ENCODE measurements at regions not wholly inside any gene's neighbourhood (a gene's known extent, or its start where the extent isn't known, plus 50 kb on each side); places are given as distances from the start of the nearest gene placed in this dataset.

DNA sequence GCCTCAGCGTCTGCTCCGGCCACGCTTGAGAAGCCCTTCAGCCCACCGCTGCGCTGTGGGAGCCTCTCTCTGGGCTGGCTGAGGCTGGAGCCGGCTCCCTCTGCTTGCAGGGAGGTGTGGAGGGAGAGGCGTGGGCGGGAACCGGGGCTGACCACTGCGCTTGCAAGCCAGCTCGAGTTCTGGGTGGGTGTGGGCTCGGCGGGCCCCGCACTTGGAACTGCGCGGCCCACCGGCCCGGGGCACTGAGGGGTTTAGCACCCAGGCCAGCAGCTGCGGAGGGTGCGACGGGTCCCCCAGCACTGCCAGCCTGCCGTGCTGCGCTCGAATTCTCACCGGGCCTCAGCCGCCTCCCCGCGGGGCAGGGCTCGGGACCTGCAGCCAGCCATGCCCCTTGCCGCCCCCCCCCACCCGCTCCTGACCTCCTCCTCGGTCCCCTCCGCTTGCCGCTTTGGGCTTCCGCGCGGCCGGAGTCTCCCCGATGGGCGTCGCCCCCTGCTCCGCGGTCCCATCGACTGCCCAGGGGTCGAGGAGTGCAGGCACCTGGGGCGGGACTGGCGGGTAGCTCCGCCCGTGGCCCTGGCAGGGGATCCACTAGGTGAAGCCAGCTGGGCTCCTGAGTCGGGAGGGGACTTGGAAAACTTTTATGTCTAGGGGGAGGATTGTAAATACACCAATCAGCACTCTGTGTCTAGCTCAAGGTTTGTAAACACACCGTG lies 106.7 kb downstream of the RAP2B start:
- DNase-seq (ENCODE audit: low read depth), result no peak
- no peak overlapping the region for H3K4me3 ChIP-seq (ENCODE audit: low read length)
- TF ChIP-seq, protein P1, sequence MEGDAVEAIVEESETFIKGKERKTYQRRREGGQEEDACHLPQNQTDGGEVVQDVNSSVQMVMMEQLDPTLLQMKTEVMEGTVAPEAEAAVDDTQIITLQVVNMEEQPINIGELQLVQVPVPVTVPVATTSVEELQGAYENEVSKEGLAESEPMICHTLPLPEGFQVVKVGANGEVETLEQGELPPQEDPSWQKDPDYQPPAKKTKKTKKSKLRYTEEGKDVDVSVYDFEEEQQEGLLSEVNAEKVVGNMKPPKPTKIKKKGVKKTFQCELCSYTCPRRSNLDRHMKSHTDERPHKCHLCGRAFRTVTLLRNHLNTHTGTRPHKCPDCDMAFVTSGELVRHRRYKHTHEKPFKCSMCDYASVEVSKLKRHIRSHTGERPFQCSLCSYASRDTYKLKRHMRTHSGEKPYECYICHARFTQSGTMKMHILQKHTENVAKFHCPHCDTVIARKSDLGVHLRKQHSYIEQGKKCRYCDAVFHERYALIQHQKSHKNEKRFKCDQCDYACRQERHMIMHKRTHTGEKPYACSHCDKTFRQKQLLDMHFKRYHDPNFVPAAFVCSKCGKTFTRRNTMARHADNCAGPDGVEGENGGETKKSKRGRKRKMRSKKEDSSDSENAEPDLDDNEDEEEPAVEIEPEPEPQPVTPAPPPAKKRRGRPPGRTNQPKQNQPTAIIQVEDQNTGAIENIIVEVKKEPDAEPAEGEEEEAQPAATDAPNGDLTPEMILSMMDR (IDR thresholded peaks at IDR 0.05; ENCODE audit: insufficient read depth, low read depth, low read length, missing control alignments), result no peak

DNA sequence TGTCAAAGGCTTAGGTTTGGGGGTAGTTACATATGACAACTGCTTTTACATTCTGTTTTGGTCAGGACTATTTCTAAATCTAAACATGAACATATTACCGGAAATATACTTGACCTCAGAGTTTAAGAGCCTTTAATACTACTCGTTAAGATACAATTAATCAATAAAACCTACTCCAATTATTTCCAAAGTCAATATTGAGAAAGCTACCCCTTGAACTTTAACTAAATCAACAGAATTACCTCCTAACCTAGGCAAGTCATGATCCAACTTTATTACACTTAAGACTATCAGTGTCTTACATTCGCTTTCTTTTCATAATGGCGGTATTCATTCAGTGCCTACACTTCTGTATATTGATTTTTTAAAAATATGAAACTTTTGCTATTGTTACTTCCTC lies 107.7 kb downstream of the RAP2B start:
- no peak overlapping the region for H3K4me3 ChIP-seq (ENCODE audit: low read length)
- TF ChIP-seq, protein P1 (IDR thresholded peaks at IDR 0.05; ENCODE audit: insufficient read depth, low read depth, low read length, missing control alignments), result no peak
- no peak for DNase-seq (ENCODE audit: low read depth)

- no peak overlapping the region for H3K4me3 ChIP-seq (ENCODE audit: low read length)
- TF ChIP-seq, protein P1 (IDR thresholded peaks at IDR 0.05; ENCODE audit: insufficient read depth, low read depth, low read length, missing control alignments), result no peak
- DNase-seq (ENCODE audit: low read depth), result no peak
Observed at GRCh38 chr3:153273217-153273616, 111.2 kb downstream of the RAP2B start.

DNA sequence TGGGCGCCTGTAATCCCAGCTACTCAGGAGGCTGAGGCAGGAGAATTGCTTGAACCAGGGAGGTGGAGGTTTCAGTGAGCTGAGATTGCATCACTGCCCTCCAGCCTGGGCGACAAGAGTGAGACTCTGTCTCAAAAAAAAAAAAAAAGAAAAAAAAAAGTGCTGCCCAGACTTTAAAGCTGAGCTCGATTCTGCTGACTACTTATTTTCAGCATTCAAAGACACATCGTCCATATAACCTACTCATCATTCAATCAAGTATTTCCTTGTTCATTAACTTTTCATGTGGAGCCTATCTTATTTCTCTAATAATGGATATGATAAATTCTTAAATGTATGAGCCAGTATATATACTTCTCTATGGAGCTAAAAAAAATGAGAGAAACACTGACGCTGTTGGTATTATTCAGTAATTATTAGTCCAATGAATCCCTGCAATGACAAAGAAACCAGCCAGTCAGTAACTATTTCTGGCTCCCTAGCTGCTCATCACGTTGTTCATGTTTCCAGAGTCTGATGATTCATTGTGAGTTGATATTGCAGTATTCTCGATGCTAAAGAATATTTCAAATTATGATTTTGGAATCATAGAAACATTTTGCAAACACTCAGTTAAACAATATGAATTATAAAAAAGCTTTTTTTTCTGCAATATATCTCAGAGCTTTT lies 111.9 kb downstream of the RAP2B start:
- TF ChIP-seq, protein P1 (IDR thresholded peaks at IDR 0.05; ENCODE audit: insufficient read depth, low read depth, low read length, missing control alignments), result no peak
- no peak overlapping the region for H3K4me3 ChIP-seq (ENCODE audit: low read length)
- peak; percentile 89 for DNase-seq (ENCODE audit: low read depth)

GRCh38 chr3:153274561-153274960 lies 112.5 kb downstream of the RAP2B start:
- TF ChIP-seq, protein P1 (IDR thresholded peaks at IDR 0.05; ENCODE audit: insufficient read depth, low read depth, low read length, missing control alignments), result no peak
- H3K4me3 ChIP-seq (ENCODE audit: low read length), result no peak overlapping the region
- no peak for DNase-seq (ENCODE audit: low read depth)

DNA sequence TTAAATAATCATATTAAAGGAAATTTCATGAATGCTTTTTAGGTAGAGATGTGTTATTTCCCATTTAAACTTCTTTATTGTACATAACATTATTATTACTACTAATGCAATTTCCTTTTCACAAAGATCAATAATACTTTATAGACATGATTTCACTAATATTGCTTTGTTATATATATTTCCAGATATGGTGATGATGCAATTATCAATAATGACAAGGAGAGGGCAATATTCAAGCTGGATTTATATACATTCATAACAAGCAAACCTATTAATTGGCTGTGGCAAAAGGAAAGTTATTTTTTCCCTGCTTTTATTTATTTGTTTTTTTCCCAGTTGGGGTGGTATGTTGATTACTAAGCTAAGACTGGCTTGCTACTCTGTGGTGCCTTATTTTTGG lies 113.5 kb downstream of the RAP2B start:
- DNase-seq (ENCODE audit: low read depth), result no peak
- no peak overlapping the region for H3K4me3 ChIP-seq (ENCODE audit: low read length)
- TF ChIP-seq, protein P1 (IDR thresholded peaks at IDR 0.05; ENCODE audit: insufficient read depth, low read depth, low read length, missing control alignments), result no peak
